ENCODE measurements at regions not wholly inside any gene's neighbourhood (a gene's known extent, or its start where the extent isn't known, plus 50 kb on each side); places are given as distances from the start of the nearest gene placed in this dataset.
A peak's percentile ranks its signal among the peaks of the same experiment; 100 is the strongest.
"Not testable (repeated sequence)": the region's sequence is repeated elsewhere in the genome, so short reads cannot be mapped to it uniquely, and the experiment has no call there.

- no peak for DNase-seq
These were observed 166.3 kb upstream of the FOXF1 start for GRCh38 chr16:86343796-86344585.

- no peak for DNase-seq
These were observed 165.8 kb upstream of the FOXF1 start for GRCh38 chr16:86344586-86344871.

DNA sequence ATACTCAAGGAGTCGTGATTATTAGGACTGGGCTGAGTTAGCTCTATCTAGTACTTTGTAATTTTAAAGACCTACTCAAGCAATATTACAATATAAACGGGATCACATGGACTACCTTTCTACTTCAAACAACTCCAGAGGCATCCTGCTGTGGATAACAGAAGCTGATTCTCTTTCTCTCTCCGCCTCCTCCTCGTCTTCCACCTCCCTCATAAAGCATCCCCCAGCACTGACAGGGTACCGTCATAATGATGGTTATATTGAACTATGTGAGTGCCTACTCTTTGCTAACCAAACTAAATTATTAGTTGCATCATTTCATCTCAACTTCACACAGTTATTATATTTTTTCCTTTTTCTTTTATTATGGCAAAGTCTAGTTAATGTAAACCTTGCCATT is 165.4 kb upstream of the FOXF1 start:
- DNase-seq, result no peak

DNA sequence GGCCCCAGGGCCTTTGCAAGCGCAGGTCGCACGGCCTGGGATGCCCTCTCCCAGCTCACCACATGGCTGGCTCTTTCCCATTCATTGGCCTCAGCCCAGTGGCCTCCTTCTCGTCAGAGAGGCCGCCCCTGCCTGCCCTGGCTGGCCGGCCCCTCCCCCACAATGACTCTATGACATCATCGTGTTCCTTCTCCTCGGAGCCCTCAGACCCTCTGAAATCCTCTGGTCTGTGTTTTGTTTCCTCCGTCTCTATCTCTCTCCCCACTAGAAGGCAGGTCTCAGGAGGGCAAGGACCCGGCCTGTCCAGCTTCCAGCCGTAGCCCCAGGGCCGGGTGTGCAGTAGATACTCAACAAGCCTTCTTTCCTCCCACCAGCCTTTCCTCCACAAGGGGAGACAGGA is 164.8 kb upstream of the FOXF1 start:
- DNase-seq, result no peak

DNA sequence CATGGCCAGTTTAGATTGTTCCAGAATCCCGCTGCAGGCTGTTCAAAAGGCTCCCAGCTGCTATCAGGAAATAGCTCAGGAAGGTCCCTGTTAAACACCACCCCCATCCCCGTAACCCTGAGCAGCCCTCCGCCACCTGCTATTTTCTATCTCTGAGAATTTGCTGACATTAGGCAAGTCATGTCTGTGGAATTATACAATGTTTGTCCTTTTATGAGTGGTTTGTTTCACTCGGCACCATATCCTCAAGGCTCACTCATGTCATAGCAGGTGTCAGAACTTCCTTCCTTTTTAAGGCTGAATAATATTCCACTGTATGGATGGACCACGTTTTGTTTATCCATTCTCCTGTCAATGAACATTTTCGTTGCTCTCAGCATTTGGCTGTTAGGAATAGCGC is 164.3 kb upstream of the FOXF1 start:
- DNase-seq, result no peak

- no peak for DNase-seq
These were observed 163.2 kb upstream of the FOXF1 start for GRCh38 chr16:86347090-86347489.

GRCh38 chr16:86347916-86348555 is 162.3 kb upstream of the FOXF1 start:
- DNase-seq, result no peak

GRCh38 chr16:86349338-86349900 is 160.9 kb upstream of the FOXF1 start:
- no peak for DNase-seq

DNA sequence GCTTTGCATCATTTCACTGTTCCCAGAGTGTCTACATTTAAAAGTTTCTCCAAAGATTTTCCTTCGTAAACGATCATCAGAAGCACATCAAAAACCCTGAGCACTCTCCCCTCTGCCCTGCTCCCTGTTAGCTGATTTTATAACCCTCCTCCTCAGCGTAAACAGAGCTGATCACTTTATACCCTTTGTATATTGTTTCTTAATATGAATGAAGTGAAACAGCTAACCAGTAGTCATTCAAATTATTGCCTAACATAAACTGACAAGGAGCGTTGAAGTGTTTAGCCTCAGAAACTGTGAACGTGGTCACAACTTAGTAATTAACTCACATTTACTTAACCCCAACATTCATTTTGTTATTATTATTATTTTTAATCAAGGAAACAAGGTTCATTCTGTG is 160.0 kb upstream of the FOXF1 start:
- no peak for DNase-seq

DNA sequence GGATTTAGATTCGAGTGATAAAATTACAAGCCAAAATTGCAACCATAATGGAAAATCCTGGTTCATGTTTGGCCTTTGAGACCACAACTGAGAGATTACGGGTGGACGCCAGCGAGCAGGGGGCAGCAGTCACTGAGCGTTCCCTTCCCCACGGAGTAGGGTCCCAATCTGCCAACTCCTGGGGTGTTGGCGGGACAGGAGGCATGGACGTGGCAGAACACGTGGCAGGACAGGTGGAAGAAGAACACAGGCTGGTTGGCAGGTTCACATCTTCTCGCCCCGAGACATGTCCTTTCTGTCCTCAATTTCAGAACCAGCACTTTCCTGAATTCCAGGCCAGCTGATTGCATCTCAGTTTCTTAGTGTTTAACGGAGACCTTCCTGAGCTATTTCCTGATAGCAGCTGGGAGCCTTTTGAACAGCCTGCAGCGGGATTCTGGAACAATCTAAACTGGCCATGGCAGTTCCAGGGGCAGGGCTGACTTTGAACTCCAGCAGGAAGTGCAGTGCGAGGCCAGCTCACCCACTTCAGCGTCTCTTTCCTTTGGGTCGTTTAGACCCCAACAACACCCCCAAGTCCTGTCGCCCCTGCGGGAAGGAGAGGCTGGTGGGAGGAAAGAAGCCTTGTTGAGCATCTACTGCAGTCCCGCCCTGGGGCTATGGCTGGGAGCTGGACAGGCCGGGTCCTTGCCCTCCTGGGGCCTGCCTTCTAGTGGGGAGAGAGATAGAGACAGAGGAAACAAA is 159.1 kb upstream of the FOXF1 start:
- no peak for DNase-seq

- DNase-seq, result not testable (repeated sequence)
These were observed 158.6 kb upstream of the FOXF1 start for GRCh38 chr16:86351785-86352139.

DNA sequence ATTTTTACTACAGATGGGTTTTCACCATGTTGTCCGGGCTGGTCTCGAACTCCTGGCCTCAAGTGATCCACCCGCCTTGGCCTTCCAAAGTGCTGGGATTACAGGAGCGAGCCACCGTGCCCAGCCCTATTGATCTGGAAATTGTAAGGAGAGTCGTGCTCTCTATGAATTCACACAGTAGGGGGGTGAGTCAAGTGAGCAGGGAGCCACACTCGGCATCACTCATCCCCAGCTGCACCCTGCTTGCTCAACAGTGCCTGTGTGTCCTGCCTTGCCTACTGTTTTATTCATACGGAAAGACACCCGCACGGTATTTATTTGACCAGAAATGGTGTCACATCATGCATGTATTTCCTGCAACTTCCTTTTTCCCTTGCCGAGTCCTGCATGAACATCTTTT is 157.2 kb upstream of the FOXF1 start:
- no peak for DNase-seq

- no peak for DNase-seq
These were observed 156.4 kb upstream of the FOXF1 start for GRCh38 chr16:86353948-86354347.

DNA sequence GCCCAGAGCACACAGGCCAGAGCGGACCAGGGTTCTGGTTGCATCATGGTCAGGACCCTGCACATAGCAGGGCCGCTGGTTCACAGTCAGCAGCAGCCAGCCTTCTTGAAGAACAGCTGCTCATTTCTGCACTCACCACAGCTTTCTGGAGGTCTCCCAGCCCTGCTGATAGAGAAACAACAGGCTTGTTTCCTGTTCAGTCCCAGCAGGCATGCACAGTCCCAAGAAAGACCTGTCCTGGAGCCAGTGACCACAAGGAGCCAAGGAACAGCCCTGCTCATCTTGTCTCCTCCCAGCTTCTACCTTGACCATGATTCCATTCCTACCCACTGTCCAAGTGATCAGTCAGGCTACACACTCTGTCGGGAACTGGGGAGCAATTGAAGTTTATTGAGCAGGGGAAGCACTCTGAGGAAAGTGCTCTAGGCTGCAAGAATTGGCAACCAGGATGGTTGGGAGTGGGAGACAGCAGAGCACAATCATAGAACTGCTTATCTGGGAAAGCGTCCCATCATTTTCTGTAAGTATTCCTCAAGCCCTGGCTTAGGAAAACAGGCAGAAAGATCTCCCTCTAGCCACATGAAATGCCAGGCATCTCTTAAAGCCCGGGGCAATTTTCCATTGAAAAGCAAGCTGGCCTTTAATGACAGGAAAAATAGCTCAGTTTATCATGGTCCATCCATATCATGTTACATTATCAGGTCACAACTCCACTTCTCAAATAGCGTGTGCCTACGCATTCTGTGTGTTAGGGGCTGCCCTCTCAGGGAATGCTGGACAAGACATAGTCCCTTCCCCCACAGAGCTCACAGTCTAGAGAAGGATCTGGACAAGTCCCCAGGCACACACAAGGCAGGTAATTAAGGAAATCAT is 155.4 kb upstream of the FOXF1 start:
- DNase-seq, result peak in 1 of 3 donors; percentile 25

DNA sequence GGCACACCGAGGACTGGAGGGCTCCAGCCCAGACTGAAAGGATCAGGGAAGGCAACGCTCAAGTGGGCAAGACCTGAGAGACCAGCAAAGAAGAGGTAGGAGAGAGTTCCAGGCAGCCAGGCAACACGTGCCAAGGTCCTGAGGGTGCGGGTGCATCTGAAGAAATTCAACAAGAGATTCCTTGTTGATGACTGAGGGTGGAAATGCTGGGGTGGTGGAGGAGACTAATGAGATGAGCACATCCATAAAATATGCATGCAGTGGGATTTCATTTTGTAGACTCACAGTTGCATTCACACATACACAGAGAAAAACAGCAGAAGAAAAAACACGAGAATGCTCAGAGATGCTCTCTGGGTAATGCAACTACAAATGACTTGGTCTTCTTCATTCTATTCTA is 154.8 kb upstream of the FOXF1 start:
- peak in 1 of 3 donors; percentile 76 for DNase-seq

DNA sequence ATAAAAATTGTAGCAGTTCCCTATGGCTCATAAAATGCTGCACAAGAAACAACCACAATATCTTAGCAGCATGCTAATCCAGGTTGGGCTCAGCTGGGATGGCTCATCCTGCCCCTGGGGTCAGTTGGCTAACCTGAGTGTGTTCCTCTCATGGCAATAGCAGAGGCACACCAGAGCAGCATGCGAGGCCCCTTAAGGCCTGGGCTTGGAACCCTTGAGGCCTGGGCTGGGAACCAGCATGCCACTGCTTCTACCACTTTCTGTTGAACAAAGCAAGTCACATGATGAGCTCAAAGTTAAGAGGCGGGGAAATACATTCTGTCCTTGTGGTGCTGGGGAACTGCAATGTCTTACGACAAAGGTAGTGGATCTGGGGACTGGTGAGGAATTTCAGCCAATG is 154.4 kb upstream of the FOXF1 start:
- DNase-seq, result no peak

DNA sequence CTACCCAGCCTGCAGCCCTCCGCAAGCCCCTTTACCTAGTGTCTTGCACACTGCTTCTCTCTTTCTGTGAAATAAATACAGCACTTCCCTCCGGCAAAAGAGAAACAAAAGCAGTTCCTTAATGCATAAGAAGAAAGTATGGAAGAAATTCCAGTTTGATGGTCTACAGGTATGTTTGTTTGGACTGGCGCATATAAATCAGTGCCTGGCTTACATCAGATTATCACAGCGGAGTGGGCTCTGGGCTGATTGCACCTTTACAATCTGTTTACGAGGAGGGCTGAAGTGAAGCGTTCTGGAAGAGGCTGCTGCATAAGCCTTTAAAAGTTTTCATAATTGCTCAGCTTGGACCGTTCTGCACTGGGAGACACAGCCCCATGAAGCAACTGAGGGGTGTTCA is 153.5 kb upstream of the FOXF1 start:
- no peak for DNase-seq

- DNase-seq, result no peak
These were observed 153.0 kb upstream of the FOXF1 start for GRCh38 chr16:86357303-86357702.

DNA sequence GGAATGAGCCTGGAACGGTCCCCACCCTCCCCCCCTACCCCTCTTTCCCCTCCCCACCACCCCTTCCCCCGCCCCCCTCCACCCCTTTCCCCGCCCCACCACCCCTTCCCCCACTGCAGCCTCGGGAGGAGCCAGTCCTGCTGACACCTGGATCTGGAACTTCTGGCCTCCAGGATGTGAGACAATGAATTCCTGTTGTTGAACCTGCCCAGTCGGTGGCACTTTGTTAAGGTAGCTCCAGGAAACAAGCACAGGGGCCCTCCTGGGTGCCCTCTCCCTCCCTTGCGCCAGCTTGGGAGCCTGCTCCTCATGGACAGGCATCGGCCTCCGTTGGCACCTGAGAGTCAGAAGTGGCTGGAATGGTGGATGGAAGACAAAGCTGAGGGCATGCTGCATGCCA is 152.4 kb upstream of the FOXF1 start:
- no peak for DNase-seq

GRCh38 chr16:86359571-86359970 is 150.8 kb upstream of the FOXF1 start:
- no peak for DNase-seq

DNA sequence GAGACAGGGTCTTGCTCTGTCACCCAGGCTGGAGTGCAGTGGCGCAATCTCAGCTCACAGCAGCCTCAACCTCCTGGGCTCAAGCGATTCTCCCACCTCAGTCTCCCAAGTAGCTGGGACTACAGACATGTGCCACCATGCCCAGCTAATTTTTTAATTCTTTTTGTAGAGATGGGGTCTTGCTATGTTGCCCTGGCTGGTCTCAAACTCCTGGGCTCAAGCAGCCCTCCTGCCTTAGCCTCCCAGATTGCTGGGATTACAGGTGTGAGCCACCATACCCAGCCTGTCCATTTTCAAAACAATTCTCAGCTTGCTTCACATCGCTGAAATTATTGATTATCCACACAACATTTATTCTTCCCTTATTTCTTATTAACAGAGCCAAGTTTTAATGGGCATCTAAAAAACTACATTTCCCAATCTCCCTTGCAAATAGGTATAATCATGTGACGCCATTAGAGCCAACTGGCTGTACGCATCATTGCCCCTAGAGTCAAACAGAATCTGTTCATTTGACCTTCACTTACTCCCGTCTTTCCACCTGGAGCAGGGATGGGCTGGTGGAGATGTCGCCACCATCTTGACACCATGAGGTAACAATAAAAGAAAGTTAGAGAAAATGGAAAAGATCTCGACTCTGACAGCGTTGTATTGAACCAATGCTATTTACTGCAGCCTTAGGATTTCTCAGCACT is 148.0 kb upstream of the FOXF1 start:
- no peak for DNase-seq

Measured in muscle of back (tissue), 3 donors.